Neural crest cell (in vitro differentiated cells): ENCODE measurements at regions not wholly inside any gene's neighbourhood (a gene's known extent, or its start where the extent isn't known, plus 50 kb on each side); places are given as distances from the start of the nearest gene placed in this dataset.

Experiments used
- DNase-seq: peaks from one replicate; pipeline ENCODE4 v3.0.0; 2021; ENCODE audit warnings: low read depth, mixed read lengths, low spot score
- H3K27ac Mint-ChIP-seq: one replicate; pipeline ENCODE4 v1.8.0; 2021; ENCODE audit warnings: mild to moderate bottlenecking, mixed read lengths; ENCODE audit not compliant: unreplicated experiment
- H3K27me3 Mint-ChIP-seq: 2 replicates; pipeline ENCODE4 v1.8.0; 2021; ENCODE audit warnings: low read depth, mild to moderate bottlenecking, mixed read lengths
- H3K36me3 Mint-ChIP-seq: 2 replicates; pipeline ENCODE4 v1.8.0; 2021; ENCODE audit warnings: low read depth, mild to moderate bottlenecking, mixed read lengths
- H3K4me1 Mint-ChIP-seq: 2 replicates; pipeline ENCODE4 v1.8.0; 2021; ENCODE audit warnings: mixed read lengths
- H3K4me3 Mint-ChIP-seq: one replicate; pipeline ENCODE4 v1.8.0; 2021; ENCODE audit warnings: mild to moderate bottlenecking, mixed read lengths
- H3K9me3 Mint-ChIP-seq: 2 replicates; pipeline ENCODE4 v1.8.0; 2021; ENCODE audit warnings: mixed read lengths
- CTCF ChIP-seq: fragments of 200-600 bp; sonication (generic); conservative IDR thresholded peaks from 2 replicates; pipeline ENCODE4 v1.5.0; 2021; ENCODE audit warnings: antibody characterized with exemption, mild to moderate bottlenecking

- H3K27me3 Mint-ChIP-seq, result peaks cover 50% of the 10 kb centered on the region
- no peak overlapping the region for H3K27ac Mint-ChIP-seq
- no peak for TF ChIP-seq CTCF
- H3K4me1 Mint-ChIP-seq, result no peaks in the 10 kb centered on the region
- H3K36me3 Mint-ChIP-seq, result peaks cover 8% of the 10 kb centered on the region
- H3K9me3 Mint-ChIP-seq, result peaks cover 19% of the 10 kb centered on the region
- H3K4me3 Mint-ChIP-seq, result no peak overlapping the region
- no peak for DNase-seq
Measured at GRCh38 chr5:1998716-1999317, 116.1 kb upstream of the IRX4 start.

- peaks cover 23% of the 10 kb centered on the region for H3K9me3 Mint-ChIP-seq
- H3K27me3 Mint-ChIP-seq, result peaks cover 46% of the 10 kb centered on the region
Measured at GRCh38 chr5:1998348-1998669, 115.6 kb upstream of the IRX4 start.

GRCh38 chr5:1997640-1998347 is 115.1 kb upstream of the IRX4 start:
- no peak for TF ChIP-seq CTCF
- peaks cover 8% of the 10 kb centered on the region for H3K36me3 Mint-ChIP-seq
- H3K27me3 Mint-ChIP-seq, result peaks cover 44% of the 10 kb centered on the region
- no peak for DNase-seq
- H3K27ac Mint-ChIP-seq, result no peak overlapping the region
- H3K4me3 Mint-ChIP-seq, result no peak overlapping the region
- no peaks in the 10 kb centered on the region for H3K4me1 Mint-ChIP-seq
- peaks cover 23% of the 10 kb centered on the region for H3K9me3 Mint-ChIP-seq

More at GRCh38 chr5:1998348-1998669, 115.6 kb upstream of the IRX4 start:
- DNase-seq, result no peak
- TF ChIP-seq CTCF, result no peak
- no peak overlapping the region for H3K4me3 Mint-ChIP-seq
- H3K4me1 Mint-ChIP-seq, result no peaks in the 10 kb centered on the region
- H3K27ac Mint-ChIP-seq, result no peak overlapping the region
- peaks cover 8% of the 10 kb centered on the region for H3K36me3 Mint-ChIP-seq

GRCh38 chr5:1995491-1995890 is 112.8 kb upstream of the IRX4 start:
- H3K9me3 Mint-ChIP-seq, result peaks cover 30% of the 10 kb centered on the region
- TF ChIP-seq CTCF, result no peak
- H3K27ac Mint-ChIP-seq, result no peak overlapping the region
- peaks cover 43% of the 10 kb centered on the region for H3K27me3 Mint-ChIP-seq
- H3K36me3 Mint-ChIP-seq, result peaks cover 8% of the 10 kb centered on the region
- H3K4me3 Mint-ChIP-seq, result no peak overlapping the region
- no peaks in the 10 kb centered on the region for H3K4me1 Mint-ChIP-seq
- DNase-seq, result no peak

- Mint-ChIP-seq H3K4me1 (no peaks in the 10 kb centered on the region), H3K27me3 (peaks cover 26% of the 10 kb centered on the region), H3K36me3 (no peaks in the 10 kb centered on the region), H3K4me3 (no peak overlapping the region), H3K27ac (no peak overlapping the region), H3K9me3 (peaks cover 3% of the 10 kb centered on the region)
- TF ChIP-seq CTCF, result no peak
- DNase-seq, result no peak
Measured at GRCh38 chr5:1987471-1987870, 104.7 kb upstream of the IRX4 start.
